GM12875 (cell line): ENCODE measurements at regions not wholly inside any gene's neighbourhood (a gene's known extent, or its start where the extent isn't known, plus 50 kb on each side); places are given as distances from the start of the nearest gene placed in this dataset.
"Not testable (repeated sequence)": the region's sequence is repeated elsewhere in the genome, so short reads cannot be mapped to it uniquely, and the experiment has no call there.

ENCODE experiments used
- H3K4me3 ChIP-seq: one replicate; pipeline ENCODE4 v1.5.1; 2011; ENCODE audit warnings: low read depth, low read length, control low read depth
- TF ChIP-seq, protein P1 (sequence below): IDR thresholded peaks from 2 replicates; pipeline ENCODE4 v1.5.1; 2011; ENCODE audit warnings: low read depth, mild to moderate bottlenecking, control low read depth, inconsistent platforms, low read length, moderate library complexity, borderline replicate concordance; ENCODE audit not compliant: insufficient read depth

DNA sequence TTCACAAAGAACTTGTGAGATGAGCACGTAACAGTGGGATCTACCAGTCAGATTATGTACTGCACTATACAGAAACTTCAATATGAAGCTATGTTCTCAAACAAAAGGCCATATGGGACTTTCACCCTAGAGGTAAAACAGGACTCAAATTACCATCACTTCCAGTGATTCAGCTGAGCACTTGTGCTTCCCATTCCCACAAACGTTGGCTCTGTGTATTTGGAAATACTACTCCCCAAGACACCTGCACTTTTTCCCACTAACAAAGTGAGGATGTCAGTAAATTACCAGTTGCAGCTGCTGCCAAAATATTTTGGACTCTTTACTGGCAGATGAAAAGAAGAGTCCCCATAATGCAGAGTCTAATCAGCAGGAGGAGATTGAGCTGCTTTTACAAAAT, 1570.1 kb downstream of the SI start:
- H3K4me3 ChIP-seq, result no peak overlapping the region
- TF ChIP-seq, protein P1, sequence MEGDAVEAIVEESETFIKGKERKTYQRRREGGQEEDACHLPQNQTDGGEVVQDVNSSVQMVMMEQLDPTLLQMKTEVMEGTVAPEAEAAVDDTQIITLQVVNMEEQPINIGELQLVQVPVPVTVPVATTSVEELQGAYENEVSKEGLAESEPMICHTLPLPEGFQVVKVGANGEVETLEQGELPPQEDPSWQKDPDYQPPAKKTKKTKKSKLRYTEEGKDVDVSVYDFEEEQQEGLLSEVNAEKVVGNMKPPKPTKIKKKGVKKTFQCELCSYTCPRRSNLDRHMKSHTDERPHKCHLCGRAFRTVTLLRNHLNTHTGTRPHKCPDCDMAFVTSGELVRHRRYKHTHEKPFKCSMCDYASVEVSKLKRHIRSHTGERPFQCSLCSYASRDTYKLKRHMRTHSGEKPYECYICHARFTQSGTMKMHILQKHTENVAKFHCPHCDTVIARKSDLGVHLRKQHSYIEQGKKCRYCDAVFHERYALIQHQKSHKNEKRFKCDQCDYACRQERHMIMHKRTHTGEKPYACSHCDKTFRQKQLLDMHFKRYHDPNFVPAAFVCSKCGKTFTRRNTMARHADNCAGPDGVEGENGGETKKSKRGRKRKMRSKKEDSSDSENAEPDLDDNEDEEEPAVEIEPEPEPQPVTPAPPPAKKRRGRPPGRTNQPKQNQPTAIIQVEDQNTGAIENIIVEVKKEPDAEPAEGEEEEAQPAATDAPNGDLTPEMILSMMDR, result no peak

DNA sequence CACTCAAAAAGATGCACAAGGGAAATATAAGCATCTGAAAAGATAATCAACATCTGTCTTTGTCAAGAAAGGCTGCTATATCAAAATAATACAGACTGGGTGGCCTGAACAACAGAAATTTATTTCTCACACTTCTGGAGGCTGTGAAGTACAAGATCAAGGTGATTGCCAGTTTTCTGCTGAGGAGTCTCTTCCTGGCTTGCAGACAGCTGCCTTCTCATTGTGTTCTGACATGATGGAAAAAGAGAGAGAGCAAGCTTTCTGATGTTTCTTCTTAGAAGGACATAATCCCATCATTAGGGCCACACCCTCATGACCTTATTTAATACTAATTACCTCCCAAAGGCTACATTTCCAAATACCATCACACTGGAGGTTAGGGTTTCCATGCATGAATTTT, 1573.3 kb downstream of the SI start:
- H3K4me3 ChIP-seq, result no peak overlapping the region
- TF ChIP-seq, protein P1, result no peak

DNA sequence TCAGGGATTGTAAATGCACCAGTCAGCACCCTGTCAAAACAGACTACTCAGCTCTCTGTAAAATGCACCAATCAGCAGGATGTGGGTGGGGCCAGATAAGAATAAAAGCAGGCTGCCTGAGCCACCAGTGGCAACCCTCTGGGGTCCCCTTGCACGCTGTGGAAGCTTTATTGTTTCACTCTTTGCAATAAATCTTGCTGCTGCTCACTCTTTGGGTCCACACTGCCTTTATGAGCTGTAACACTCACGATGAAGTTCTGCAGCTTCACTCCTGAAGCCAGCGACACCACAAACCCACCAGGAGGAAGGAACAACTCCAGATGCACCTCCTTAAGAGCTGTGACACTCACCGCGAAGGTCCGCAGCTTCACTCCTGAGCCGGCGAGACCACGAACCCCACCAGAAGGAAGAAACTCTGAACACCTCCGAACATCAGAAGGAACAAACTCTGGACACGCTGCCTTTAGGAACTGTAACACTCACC, 1578.5 kb downstream of the SI start:
- H3K4me3 ChIP-seq, result not testable (repeated sequence)

DNA sequence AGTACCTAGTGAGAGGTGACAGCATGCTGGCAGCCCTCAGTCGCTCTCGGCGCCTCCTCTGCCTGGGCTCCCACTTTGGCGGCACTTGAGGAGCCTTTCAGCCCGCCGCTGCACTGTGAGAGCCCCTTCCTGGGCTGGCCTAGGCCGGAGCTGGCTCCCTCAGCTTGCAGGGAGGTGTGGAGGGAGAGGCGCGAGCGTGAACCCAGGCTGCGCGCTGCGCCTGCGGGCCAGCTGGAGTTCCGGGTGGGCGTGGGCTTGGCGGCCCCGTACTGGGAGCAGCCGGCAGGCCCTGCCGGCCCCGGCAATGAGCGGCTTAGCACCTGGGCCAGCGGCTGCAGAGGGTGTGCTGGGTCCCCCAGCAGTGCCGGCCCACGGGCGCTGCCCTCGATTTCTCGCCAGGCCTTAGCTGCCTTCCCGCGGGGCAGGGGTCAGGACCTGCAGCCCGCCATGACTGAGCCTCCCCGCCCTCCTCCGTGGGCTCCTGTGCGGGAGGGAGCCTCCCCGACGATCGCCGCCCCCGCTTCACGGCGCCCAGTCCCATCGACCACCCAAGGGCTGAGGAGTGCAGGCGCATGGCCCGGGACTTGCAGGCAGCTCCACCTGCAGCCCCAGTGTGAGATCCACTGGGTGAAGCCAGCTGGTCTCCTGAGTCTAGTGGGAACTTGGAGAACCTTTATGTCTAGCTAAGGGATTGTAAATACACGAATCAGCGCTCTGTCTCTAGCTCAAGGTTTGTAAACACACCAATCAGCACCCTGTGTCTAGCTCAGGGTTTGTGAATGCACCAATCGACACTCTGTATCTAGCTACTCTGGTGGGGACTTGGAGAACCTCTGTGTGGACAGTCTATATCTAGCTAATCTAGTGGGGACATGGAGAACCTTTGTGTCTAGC, 1579.2 kb downstream of the SI start:
- H3K4me3 ChIP-seq, result not testable (repeated sequence)

DNA sequence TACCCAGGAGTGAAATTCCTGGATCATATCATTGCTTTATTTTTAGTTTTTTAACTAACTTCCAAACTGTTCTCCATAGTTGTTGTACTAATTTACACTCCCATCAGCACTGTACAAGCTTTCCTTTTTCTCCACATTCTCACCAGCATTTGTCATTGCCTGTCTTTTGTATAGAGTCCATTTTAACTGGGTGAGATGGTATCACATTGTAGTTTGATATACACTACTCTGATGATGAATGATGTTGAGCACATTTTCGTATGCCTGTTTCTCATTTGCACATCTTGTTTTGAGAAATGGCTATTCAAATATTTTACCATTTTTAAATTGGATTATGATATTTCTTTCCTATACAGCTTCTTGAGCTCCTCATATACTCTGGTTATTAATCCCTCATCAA, 1586.6 kb downstream of the SI start:
- TF ChIP-seq, protein P1, result no peak
- H3K4me3 ChIP-seq, result no peak overlapping the region

DNA sequence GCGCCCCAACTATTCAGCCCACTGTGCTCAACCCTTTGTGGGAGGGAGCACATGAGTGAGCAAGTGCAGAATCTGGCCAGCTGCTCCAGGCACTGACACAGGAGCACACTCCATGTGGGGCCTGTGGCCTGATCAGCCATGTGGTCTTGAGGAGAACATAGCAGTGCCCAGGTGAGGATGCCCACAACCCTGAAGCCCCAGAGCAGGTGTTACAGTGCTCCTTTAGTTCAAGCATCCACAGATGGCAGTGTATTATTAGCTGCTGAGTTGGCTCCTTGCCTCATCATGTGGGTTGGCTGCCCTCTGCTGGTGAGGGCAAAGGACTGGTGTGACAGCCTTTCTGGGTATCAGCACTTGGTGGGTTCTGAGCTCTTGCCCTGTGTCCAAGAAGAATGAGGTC, 1588.2 kb downstream of the SI start:
- no peak overlapping the region for H3K4me3 ChIP-seq
- TF ChIP-seq, protein P1, result peak; percentile 62

DNA sequence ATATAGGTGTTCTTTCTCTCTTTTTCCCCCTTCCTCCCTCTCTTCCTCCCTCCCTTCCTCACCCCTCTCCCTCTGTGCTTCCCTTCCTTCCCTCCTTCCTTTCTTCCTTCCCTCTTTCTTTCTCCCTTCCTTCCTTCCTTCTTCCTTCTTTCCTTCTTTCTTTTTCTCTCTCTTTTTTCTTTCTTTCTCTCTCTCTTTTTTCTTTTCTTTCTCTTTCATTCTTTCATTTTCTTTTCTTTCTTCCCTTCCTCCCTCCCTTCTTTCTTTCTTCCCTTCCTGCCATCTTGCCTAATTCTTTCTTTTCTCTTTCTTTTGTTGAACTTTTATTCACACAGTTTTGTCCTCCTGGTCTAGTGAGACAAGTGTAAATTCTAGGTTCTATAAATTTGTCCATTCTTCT, 1595.6 kb downstream of the SI start:
- TF ChIP-seq, protein P1, result no peak
- H3K4me3 ChIP-seq, result no peak overlapping the region

DNA sequence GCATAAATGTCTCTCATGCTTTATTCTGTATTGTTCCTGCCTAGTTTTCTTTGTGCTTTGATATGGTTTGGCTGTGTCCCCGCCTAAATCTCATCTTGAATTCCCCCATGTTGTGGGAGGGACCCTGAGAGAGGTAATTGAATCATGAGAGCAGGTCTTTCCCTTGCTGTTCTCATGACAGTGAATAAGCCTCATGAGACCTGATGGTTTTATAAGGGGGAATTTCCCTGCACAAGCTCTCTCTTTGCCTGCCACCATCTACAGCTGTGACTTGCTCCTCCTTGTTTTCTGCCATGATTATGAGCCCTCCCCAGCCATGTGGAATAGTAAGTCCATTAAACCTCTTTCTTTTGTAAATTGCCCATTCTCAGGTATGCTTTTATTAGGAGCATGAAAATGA, 1596.6 kb downstream of the SI start:
- TF ChIP-seq, protein P1, result no peak

More for the DNA sequence above, 1596.6 kb downstream of the SI start:
- H3K4me3 ChIP-seq, result no peak overlapping the region
